CD8-positive, alpha-beta memory T cell (primary cell): ENCODE measurements at regions not wholly inside any gene's neighbourhood (a gene's known extent, or its start where the extent isn't known, plus 50 kb on each side); places are given as distances from the start of the nearest gene placed in this dataset.

Source experiments
- CTCF ChIA-PET: fragments of 350-600 bp; sonication (Branson Sonifier 250); formaldehyde crosslinking; loops from one replicate; lab custom pipeline; 2021; ENCODE audit warnings: antibody characterized with exemption; lab: Charles Lee
- POLR2A ChIA-PET: fragments of 350-600 bp; sonication (Branson Sonifier 250); formaldehyde crosslinking; loops from one replicate; lab custom pipeline; 2021; ENCODE audit warnings: antibody characterized with exemption; lab: Charles Lee
- DNase-seq, 5 donors: peaks; one replicate each; pipeline versions ENCODE4 v3.0.0 to v3.0.0-alpha.2; 2020 to 2022; ENCODE audit warnings: mixed read lengths in 1 of 5
- H3K27ac ChIP-seq: one replicate; pipeline ENCODE4 v1.7.0; 2013; ENCODE audit warnings: low read depth, mild to moderate bottlenecking, low read length, moderate library complexity
- H3K27me3 ChIP-seq: 2 replicates; pipeline ENCODE4 v1.7.0; 2013; ENCODE audit warnings: low read length, mild to moderate bottlenecking; ENCODE audit not compliant: insufficient read depth, poor library complexity, severe bottlenecking
- H3K36me3 ChIP-seq: 2 replicates; pipeline ENCODE4 v1.7.0; 2013; ENCODE audit warnings: mild to moderate bottlenecking, low read length, moderate library complexity; ENCODE audit not compliant: insufficient read depth
- H3K4me1 ChIP-seq: 2 replicates; pipeline ENCODE4 v1.7.0; 2013; ENCODE audit warnings: mild to moderate bottlenecking, low read length, moderate library complexity; ENCODE audit not compliant: insufficient read depth
- H3K4me3 ChIP-seq: 2 replicates; pipeline ENCODE4 v1.7.0; 2013; ENCODE audit warnings: mild to moderate bottlenecking, low read length
- H3K9me3 ChIP-seq: 2 replicates; pipeline ENCODE4 v1.7.0; 2013; ENCODE audit warnings: mild to moderate bottlenecking, low read length
- H3K27ac Mint-ChIP-seq, 8 donors: one replicate each; pipeline ENCODE4 v1.8.0; 2020 to 2021; ENCODE audit warnings: mixed read lengths in 8 of 8, mild to moderate bottlenecking in 6 of 8, inconsistent platforms in 3 of 8, moderate library complexity in 3 of 8
- H3K27me3 Mint-ChIP-seq, 2 donors: one replicate each; pipeline ENCODE4 v1.8.0; 2020 to 2021; ENCODE audit warnings: mixed read lengths in 2 of 2, mild to moderate bottlenecking in 1 of 2, moderate library complexity in 1 of 2
- H3K36me3 Mint-ChIP-seq, 3 donors: one replicate each; pipeline ENCODE4 v1.8.0; 2020 to 2021; ENCODE audit warnings: mixed read lengths in 3 of 3, inconsistent platforms in 1 of 3, mild to moderate bottlenecking in 1 of 3
- H3K4me1 Mint-ChIP-seq, 3 donors: one replicate each; pipeline ENCODE4 v1.8.0; 2020 to 2021; ENCODE audit warnings: mixed read lengths in 3 of 3, inconsistent platforms in 1 of 3, mild to moderate bottlenecking in 1 of 3
- H3K4me3 Mint-ChIP-seq, 7 donors: one replicate each; pipeline ENCODE4 v1.8.0; 2020 to 2021; ENCODE audit warnings: mixed read lengths in 7 of 7, mild to moderate bottlenecking in 6 of 7, moderate library complexity in 4 of 7, inconsistent platforms in 2 of 7
- H3K9me3 Mint-ChIP-seq, 5 donors: one replicate each; pipeline ENCODE4 v1.8.0; 2020 to 2022; ENCODE audit warnings: mixed read lengths in 5 of 5, mild to moderate bottlenecking in 3 of 5, moderate library complexity in 2 of 5, inconsistent platforms in 1 of 5

- no peaks in the 10 kb centered on the region for H3K36me3 ChIP-seq
- no peaks in the 10 kb centered on the region for H3K9me3 ChIP-seq
- Mint-ChIP-seq H3K27me3 (peaks cover 1 to 9% of the 10 kb centered on the region in 2 donors), H3K36me3 (no peaks in the 10 kb centered on the region), H3K27ac (no peak overlapping the region), H3K9me3 (no peaks in the 10 kb centered on the region), H3K4me3 (no peak overlapping the region), H3K4me1 (no peaks in the 10 kb centered on the region)
- no peak for DNase-seq
- POLR2A ChIA-PET: no interaction called here
- no peaks in the 10 kb centered on the region for H3K27me3 ChIP-seq
- no peak overlapping the region for H3K4me3 ChIP-seq
- no peak overlapping the region for H3K27ac ChIP-seq
- no peaks in the 10 kb centered on the region for H3K4me1 ChIP-seq
- CTCF ChIA-PET: no interaction called here
Observed at GRCh38 chr16:47956916-47957315, 198.9 kb downstream of the ABCC12 start.

- Mint-ChIP-seq H3K4me3 (no peak overlapping the region), H3K27ac (no peak overlapping the region), H3K27me3 (peaks cover 5 to 13% of the 10 kb centered on the region in 2 donors), H3K36me3 (no peaks in the 10 kb centered on the region), H3K9me3 (peaks cover 0 to 2% (median 0%) of the 10 kb centered on the region in 5 donors), H3K4me1 (no peaks in the 10 kb centered on the region)
- ChIA-PET CTCF (no interaction called here), POLR2A (no interaction called here)
- Histone ChIP-seq H3K27ac (no peak overlapping the region), H3K9me3 (no peaks in the 10 kb centered on the region), H3K4me3 (no peak overlapping the region), H3K27me3 (no peaks in the 10 kb centered on the region), H3K4me1 (no peaks in the 10 kb centered on the region), H3K36me3 (no peaks in the 10 kb centered on the region)
- DNase-seq: no peak
Observed at GRCh38 chr16:47949714-47950113, 206.1 kb downstream of the ABCC12 start.

GRCh38 chr16:47949276-47949675 is 206.5 kb downstream of the ABCC12 start:
- Mint-ChIP-seq H3K27me3 (peaks cover 5 to 13% of the 10 kb centered on the region in 2 donors), H3K4me3 (no peak overlapping the region), H3K9me3 (peaks cover 0 to 2% (median 0%) of the 10 kb centered on the region in 5 donors), H3K36me3 (no peaks in the 10 kb centered on the region), H3K4me1 (no peaks in the 10 kb centered on the region), H3K27ac (no peak overlapping the region)
- no peak for DNase-seq
- Histone ChIP-seq H3K4me1 (no peaks in the 10 kb centered on the region), H3K27me3 (no peaks in the 10 kb centered on the region), H3K27ac (no peak overlapping the region), H3K36me3 (no peaks in the 10 kb centered on the region), H3K9me3 (no peaks in the 10 kb centered on the region), H3K4me3 (no peak overlapping the region)
- ChIA-PET CTCF (no interaction called here), POLR2A (no interaction called here)

- CTCF ChIA-PET: no interaction called here
- Mint-ChIP-seq H3K36me3 (no peaks in the 10 kb centered on the region), H3K4me3 (no peak overlapping the region), H3K9me3 (peaks cover 0 to 2% (median 0%) of the 10 kb centered on the region in 5 donors), H3K27ac (no peak overlapping the region), H3K27me3 (peaks cover 5 to 13% of the 10 kb centered on the region in 2 donors), H3K4me1 (no peaks in the 10 kb centered on the region)
- Histone ChIP-seq H3K4me1 (no peaks in the 10 kb centered on the region), H3K27ac (no peak overlapping the region), H3K27me3 (no peaks in the 10 kb centered on the region), H3K4me3 (no peak overlapping the region), H3K36me3 (no peaks in the 10 kb centered on the region), H3K9me3 (no peaks in the 10 kb centered on the region)
- POLR2A ChIA-PET: no interaction called here
- no peak for DNase-seq
Observed at GRCh38 chr16:47947723-47948122, 208.1 kb downstream of the ABCC12 start.

GRCh38 chr16:47946092-47946491 is 209.7 kb downstream of the ABCC12 start:
- POLR2A ChIA-PET: no interaction called here
- H3K27ac Mint-ChIP-seq: no peak overlapping the region
- no peaks in the 10 kb centered on the region for H3K27me3 ChIP-seq

GRCh38 chr16:47944589-47944988 is 211.2 kb downstream of the ABCC12 start:
- no peak for DNase-seq
- peaks cover 0 to 4% (median 0%) of the 10 kb centered on the region in 5 donors for H3K9me3 Mint-ChIP-seq
- Histone ChIP-seq H3K27me3 (no peaks in the 10 kb centered on the region), H3K4me3 (no peak overlapping the region), H3K36me3 (no peaks in the 10 kb centered on the region), H3K27ac (no peak overlapping the region), H3K9me3 (no peaks in the 10 kb centered on the region), H3K4me1 (no peaks in the 10 kb centered on the region)
- no peak overlapping the region for H3K4me3 Mint-ChIP-seq
- no peak overlapping the region for H3K27ac Mint-ChIP-seq
- no peaks in the 10 kb centered on the region for H3K4me1 Mint-ChIP-seq
- ChIA-PET CTCF (no interaction called here), POLR2A (no interaction called here)
- peaks cover 8 to 12% of the 10 kb centered on the region in 2 donors for H3K27me3 Mint-ChIP-seq
- H3K36me3 Mint-ChIP-seq: no peaks in the 10 kb centered on the region

More at GRCh38 chr16:47946092-47946491, 209.7 kb downstream of the ABCC12 start:
- H3K4me3 ChIP-seq: no peak overlapping the region
- no peaks in the 10 kb centered on the region for H3K36me3 ChIP-seq
- CTCF ChIA-PET: no interaction called here
- Mint-ChIP-seq H3K4me1 (no peaks in the 10 kb centered on the region), H3K4me3 (no peak overlapping the region), H3K9me3 (peaks cover 0 to 3% (median 0%) of the 10 kb centered on the region in 5 donors), H3K27me3 (peaks cover 5 to 14% of the 10 kb centered on the region in 2 donors), H3K36me3 (no peaks in the 10 kb centered on the region)
- H3K4me1 ChIP-seq: no peaks in the 10 kb centered on the region
- no peak for DNase-seq
- H3K27ac ChIP-seq: no peak overlapping the region
- H3K9me3 ChIP-seq: no peaks in the 10 kb centered on the region

- H3K36me3 Mint-ChIP-seq: no peaks in the 10 kb centered on the region
Observed at GRCh38 chr16:47943235-47943634, 212.6 kb downstream of the ABCC12 start.

GRCh38 chr16:47940466-47940865 is 215.3 kb downstream of the ABCC12 start:
- no peak overlapping the region for H3K4me3 ChIP-seq
- H3K27ac ChIP-seq: no peak overlapping the region
- CTCF ChIA-PET: no interaction called here
- H3K9me3 Mint-ChIP-seq: peaks cover 0 to 4% (median 0%) of the 10 kb centered on the region in 5 donors
- H3K36me3 Mint-ChIP-seq: no peaks in the 10 kb centered on the region
- no peak overlapping the region for H3K4me3 Mint-ChIP-seq
- no peaks in the 10 kb centered on the region for H3K9me3 ChIP-seq
- no peaks in the 10 kb centered on the region for H3K27me3 ChIP-seq
- peaks cover 11% of the 10 kb centered on the region in 2 donors for H3K27me3 Mint-ChIP-seq
- no peak overlapping the region for H3K27ac Mint-ChIP-seq
- no peaks in the 10 kb centered on the region for H3K4me1 ChIP-seq
- no peaks in the 10 kb centered on the region for H3K36me3 ChIP-seq
- POLR2A ChIA-PET: no interaction called here
- H3K4me1 Mint-ChIP-seq: no peaks in the 10 kb centered on the region
- DNase-seq: no peak

More at GRCh38 chr16:47943235-47943634, 212.6 kb downstream of the ABCC12 start:
- Mint-ChIP-seq H3K4me3 (no peak overlapping the region), H3K27me3 (peaks cover 9 to 11% of the 10 kb centered on the region in 2 donors), H3K4me1 (no peaks in the 10 kb centered on the region), H3K9me3 (peaks cover 0 to 4% (median 0%) of the 10 kb centered on the region in 5 donors), H3K27ac (no peak overlapping the region)
- DNase-seq: no peak
- Histone ChIP-seq H3K9me3 (no peaks in the 10 kb centered on the region), H3K27ac (no peak overlapping the region), H3K4me1 (no peaks in the 10 kb centered on the region), H3K27me3 (no peaks in the 10 kb centered on the region), H3K4me3 (no peak overlapping the region), H3K36me3 (no peaks in the 10 kb centered on the region)
- POLR2A ChIA-PET: no interaction called here
- CTCF ChIA-PET: no interaction called here
